HG03442 (cell line): ENCODE measurements at regions not wholly inside any gene's neighbourhood (a gene's known extent, or its start where the extent isn't known, plus 50 kb on each side); places are given as distances from the start of the nearest gene placed in this dataset.
"Not testable (repeated sequence)": the region's sequence is repeated elsewhere in the genome, so short reads cannot be mapped to it uniquely, and the experiment has no call there.

Experiments
- ATAC-seq: cut with Tn5 transposase; IDR thresholded peaks from one replicate; pipeline ENCODE4 v1.9.1; 2021; ENCODE audit warnings: mild to moderate bottlenecking, moderate library complexity; ENCODE audit not compliant: unreplicated experiment

DNA sequence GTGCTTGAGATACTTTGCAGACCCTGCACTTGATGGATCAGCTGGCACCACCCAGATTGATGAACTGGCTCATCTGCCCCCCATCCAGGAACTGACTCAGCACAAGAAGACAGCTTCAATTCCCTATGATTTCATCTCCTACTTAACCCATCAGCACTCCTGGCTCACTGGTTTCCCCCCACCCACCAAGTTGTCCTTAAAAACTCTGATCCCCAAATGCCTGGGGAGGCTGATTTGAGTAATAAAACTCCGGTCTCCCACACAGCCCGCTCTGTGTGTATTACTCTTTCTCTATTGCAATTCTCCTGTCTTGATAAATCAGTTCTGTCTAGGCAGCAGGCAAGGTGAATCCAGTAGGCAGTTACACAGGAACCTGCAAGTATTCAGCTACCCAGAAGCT lies 102.1 kb upstream of the TMTC4 start:
- not testable (repeated sequence) for ATAC-seq

- ATAC-seq, result no peak
These were observed 99.5 kb upstream of the TMTC4 start for GRCh38 chr13:100773923-100774663.

- no peak for ATAC-seq
These were observed 98.8 kb upstream of the TMTC4 start for GRCh38 chr13:100773429-100773828.

DNA sequence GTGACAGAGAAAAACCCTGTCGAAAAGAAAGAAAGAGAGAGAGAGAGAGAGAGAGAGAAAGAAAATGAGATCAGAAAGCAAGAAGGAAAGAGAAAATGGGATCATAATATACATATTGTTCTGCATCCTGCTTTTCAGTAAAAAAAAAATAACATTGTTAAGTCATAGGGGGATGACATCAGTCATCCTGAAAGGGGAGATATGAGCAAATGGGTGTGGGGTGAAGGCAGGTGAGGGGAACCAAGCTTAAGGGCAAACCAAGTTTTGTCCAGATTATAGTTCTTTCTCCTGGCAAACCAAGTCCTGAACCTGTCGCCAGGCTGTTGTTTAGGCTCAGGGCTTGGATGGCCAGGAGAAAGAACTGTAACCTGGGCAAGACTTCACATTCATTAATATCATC lies 92.6 kb upstream of the TMTC4 start:
- ATAC-seq, result no peak

DNA sequence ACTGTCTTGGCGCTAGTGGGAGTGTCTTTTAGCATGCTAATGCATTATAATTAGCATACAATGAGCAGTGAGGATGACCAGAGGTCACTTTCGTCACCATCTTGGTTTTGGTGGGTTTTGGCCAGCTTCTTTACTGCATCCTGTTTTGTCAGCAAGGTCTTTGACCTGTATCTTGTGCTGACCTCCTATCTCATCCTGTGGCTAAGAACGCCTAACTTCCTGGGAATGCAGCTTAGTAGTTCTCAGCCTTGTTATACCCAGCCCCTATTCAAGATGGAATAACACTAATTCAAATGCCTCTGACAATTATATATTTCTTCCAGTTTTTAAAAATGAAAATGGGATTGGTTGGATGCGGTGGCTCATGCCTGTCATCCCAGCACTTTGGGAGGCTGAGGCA lies 92.0 kb upstream of the TMTC4 start:
- ATAC-seq, result not testable (repeated sequence)

DNA sequence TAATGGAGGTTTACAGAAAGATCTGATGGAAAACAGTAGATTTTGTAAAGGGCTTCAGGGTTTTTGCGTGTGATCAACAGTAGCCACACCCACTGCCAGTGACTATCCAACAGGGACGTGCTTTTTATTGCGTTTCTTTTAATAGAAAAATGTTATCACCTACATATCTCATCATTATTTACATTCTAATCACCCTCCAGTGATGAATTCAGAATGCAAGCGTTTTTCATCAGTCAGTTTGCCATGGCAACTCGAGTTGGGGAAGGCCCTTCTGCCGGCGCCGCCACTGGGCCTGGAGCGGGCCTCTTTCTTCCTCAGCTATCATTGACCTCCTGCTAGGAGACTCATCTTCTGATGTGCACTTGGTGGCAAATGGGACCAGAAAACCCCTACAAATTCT lies 90.3 kb upstream of the TMTC4 start:
- ATAC-seq, result no peak

GRCh38 chr13:100762126-100762525 lies 87.5 kb upstream of the TMTC4 start:
- ATAC-seq, result not testable (repeated sequence)

DNA sequence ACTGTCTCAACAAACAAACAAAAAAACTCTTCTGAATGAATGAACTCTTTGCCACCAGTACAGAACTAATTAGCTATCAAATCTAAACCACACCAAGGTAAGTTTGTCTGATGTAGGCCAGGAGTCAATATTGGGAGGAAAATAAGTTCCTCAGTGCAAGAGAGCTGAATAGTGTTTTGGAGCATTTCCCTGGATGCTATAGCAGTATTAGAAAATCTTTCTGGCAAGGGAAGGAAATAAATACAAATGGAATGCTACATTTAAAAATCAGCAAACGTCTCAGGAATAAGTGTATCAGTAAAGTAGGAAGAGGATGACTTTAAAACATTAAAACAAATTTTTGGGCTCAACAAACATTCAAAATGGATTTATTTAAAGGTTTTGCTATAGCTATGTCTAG lies 81.3 kb upstream of the TMTC4 start:
- ATAC-seq, result no peak

- ATAC-seq, result no peak
These were observed 79.9 kb upstream of the TMTC4 start for GRCh38 chr13:100754459-100754858.

DNA sequence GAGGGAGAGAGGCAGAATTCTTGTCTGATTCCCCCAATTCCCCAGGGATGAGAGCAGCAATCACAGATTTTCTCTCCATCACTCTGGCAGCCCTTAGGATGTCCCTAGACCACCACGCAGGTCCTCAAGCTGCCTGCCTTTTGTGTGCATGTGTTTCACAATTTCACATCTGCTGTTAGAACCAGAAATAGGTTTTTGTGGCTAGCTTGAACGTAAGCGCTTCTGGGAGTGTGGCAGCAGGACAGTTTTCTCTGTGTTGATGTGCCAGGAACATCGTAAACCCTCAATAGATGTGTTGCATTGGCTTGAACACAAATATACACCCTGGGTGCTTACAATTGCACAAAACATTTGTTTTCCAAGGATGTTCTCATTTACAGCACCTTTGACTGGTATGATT lies 78.8 kb upstream of the TMTC4 start:
- no peak for ATAC-seq

DNA sequence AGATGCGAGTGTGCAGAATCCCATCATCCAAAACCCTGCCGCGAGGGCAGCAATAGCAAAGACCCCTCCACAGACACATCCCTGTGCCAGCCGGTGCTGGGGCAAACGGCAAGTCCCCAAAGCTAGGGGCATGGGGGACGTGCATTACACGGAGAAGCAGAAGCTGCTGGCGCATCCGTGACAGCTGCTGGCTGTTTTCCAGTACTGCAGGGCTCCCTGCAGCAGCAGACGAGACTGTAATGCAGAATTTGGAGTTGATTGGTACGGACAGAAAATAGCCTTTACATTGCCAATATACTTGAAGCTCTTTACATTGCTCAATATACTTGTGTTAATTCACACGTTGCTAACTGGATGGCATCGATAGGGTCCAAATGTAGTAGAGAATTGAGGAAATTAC lies 77.2 kb upstream of the TMTC4 start:
- no peak for ATAC-seq

DNA sequence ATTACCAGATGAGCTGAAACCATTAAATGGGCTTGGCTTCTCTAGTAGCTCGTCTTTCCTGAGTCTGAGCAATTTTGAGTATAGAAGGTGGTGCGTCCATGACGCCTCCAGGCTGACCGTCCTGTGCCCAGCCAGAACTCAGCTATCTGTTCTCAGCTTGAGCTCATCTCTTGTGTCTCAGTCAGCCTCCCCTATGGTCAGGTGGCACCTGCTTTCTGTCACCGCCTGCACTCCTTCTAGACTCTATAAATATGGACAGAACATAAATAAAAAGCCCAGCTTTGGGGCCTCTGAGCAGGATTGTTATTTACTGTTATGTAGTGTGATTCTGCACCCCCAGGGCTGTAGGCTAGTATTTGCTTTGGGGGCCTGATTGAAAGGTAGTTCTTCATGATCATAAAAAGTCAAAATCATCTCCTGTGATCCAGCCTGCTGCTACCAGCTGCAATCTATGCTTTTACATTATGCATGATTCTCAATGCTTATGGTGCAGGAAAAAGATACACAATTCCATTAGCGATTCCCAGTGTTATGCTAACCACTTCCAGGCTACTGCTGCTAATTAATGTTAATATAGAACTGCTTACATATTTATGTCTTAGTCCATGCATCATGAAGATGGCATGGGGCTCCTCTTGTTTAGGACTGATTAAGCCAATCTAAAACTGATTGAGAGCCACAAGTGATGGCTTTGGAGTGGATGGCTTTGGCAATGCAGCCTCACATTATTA lies 72.5 kb upstream of the TMTC4 start:
- no peak for ATAC-seq

- ATAC-seq, result no peak
These were observed 63.7 kb upstream of the TMTC4 start for GRCh38 chr13:100738176-100738855.

DNA sequence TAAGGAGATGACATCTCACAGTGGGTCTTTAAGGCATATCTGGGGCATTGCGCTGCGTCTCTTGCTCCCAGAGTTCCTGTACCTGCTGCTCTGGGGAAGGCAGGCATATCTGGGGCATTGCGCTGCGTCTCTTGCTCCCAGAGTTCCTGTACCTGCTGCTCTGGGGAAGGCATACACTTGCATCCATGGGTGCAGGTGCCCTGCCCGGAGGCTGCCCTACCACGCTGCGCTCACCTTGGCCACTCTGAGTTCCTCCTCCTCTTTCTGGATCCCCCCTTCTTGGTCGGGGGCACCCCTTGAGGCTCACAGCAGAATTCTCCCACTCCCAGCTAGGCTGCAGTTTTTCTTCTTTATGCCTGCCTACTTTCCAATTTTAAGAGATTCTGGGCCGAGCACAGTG lies 60.9 kb upstream of the TMTC4 start:
- ATAC-seq, result no peak

DNA sequence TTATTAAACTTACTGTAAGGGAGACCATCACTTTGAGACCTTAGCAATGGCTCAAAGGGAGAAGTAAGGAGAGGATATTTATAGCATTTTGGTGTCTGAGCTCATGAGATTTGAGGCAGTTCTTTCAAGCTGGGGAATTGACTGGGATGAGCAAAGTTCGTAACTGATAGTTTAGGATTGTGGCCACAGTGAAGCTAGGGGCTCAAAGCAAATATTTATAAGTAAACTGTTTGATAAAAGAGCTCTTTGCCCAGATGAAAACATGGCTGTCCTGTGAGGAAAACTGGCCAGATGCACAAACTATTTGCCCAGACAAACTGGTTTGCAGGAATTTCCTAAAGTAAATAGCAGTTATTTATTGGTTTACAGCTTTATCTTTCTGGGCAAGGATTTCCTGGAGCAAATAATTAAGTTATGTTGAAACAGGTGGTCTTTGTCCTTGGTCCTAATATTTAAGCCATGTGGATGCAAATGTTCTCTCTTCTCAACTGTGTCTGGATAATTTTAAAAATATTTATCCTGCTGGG lies 59.7 kb upstream of the TMTC4 start:
- no peak for ATAC-seq

DNA sequence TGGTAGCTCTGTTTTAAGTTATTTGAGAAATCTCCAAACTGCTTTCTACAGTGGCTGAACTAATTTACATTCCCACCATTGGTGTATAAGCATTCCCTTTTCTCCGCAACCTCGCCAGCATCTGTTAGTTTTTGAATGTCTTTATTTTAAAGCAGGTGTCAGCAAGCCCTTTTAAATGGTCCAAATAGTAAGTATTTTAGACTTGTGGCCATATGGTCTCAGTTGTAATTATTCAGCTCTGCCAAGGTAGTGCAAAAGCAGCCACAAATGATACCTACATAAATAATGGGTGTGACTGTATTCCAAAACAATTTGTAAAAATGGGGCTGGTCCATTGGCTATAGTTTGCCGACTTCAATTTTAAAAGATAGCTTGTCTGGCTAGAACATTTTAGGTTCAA lies 58.7 kb upstream of the TMTC4 start:
- no peak for ATAC-seq

DNA sequence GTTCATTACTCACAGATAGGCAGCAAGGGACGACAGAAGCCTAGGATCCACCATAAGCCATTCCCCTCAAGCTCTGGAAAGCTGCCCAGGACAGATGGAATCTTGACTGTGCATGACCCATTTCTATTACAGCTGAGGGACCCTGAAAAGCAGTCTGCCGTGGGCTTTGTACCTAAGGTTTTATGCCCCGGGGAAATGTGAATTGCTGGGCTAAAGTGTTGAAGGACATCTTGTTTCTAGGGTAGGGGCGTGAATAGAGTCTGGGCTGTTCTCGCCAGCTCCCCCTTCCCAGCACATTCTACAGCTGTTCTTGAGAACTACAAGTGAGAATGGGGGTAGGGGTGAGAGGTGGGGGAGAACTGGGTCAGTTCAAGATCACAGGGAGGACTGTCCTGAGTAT lies 53.6 kb upstream of the TMTC4 start:
- no peak for ATAC-seq

- ATAC-seq, result no peak
These were observed 50.9 kb upstream of the TMTC4 start for GRCh38 chr13:100725472-100725871.

GRCh38 chr13:100724568-100724967 lies 50.0 kb upstream of the TMTC4 start:
- no peak for ATAC-seq
